ENCODE measurements at regions not wholly inside any gene's neighbourhood (a gene's known extent, or its start where the extent isn't known, plus 50 kb on each side); places are given as distances from the start of the nearest gene placed in this dataset.

DNA sequence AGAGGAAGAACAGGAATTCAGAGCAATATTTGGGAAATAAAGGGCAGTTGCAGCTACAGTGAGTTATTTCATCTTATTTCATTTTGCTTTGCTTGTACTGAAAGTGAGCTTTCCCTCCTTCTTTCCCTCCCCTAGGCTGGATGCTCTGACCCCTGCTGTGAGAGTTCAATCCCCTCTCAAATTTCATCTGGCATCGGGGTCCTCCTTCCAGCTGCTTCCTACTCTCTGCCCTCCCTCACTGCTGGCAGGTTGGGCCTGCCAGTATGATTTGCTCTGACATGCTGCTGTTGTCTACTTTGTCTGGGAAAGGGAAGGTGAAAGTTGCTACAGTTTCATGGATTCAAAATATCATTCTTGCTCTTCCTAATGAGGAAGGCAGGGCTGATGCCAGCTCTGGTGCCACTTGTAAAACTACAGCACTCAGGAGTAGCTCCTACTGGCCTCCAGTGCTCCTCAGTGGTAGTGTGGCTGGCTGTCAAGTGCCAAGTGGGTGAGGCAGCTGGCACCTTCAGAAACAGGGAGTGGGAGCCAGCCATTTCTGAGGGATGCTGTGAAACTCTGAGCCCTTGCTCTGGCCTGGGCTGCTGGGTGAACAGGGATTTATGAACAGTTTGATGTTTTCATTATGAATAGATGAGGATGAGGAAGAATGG lies 408.6 kb downstream of the HAPSTR1 start:
- Histone ChIP-seq H3K4me1 (no peaks in the 10 kb centered on the region), H3K4me3 (no peak overlapping the region), H3K36me3 (no peaks in the 10 kb centered on the region), H3K27ac (no peak overlapping the region), H3K27me3 (no peaks in the 10 kb centered on the region), H3K9me3 (no peaks in the 10 kb centered on the region)
- TF ChIP-seq, protein P1, sequence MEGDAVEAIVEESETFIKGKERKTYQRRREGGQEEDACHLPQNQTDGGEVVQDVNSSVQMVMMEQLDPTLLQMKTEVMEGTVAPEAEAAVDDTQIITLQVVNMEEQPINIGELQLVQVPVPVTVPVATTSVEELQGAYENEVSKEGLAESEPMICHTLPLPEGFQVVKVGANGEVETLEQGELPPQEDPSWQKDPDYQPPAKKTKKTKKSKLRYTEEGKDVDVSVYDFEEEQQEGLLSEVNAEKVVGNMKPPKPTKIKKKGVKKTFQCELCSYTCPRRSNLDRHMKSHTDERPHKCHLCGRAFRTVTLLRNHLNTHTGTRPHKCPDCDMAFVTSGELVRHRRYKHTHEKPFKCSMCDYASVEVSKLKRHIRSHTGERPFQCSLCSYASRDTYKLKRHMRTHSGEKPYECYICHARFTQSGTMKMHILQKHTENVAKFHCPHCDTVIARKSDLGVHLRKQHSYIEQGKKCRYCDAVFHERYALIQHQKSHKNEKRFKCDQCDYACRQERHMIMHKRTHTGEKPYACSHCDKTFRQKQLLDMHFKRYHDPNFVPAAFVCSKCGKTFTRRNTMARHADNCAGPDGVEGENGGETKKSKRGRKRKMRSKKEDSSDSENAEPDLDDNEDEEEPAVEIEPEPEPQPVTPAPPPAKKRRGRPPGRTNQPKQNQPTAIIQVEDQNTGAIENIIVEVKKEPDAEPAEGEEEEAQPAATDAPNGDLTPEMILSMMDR (IDR thresholded peaks at IDR 0.05): no peak
- no peak for TF ChIP-seq POLR2A (IDR thresholded peaks at IDR 0.05)
- DNase-seq: no peak
- intact Hi-C loops (cut with DNase I): no loop called here
- 10 to 14% methylated on average over 1 of the region's 1 CpG for WGBS, 2 donors

DNA sequence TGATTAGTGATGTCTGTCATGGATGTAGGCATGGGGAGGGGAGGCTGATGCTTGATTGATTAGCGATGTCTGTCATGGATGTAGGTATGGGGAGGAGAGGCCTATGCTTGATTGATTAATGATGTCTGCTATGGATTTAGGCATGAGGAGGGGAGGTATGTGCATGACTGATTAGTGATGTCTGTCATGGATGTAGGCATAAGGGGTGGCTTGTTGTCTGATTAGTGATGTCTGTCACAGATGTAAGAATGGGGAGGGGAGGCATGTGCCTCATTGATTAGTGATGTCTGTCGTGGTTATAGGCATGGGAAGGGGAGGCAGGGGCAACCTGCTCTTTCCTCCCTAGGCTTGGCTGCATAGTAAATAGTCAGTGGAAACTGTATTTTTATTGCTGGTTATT lies 409.4 kb downstream of the HAPSTR1 start:
- no peak for TF ChIP-seq POLR2A (IDR thresholded peaks at IDR 0.05)
- TF ChIP-seq, protein P1 (IDR thresholded peaks at IDR 0.05): no peak
- Histone ChIP-seq H3K4me3 (no peak overlapping the region), H3K27me3 (no peaks in the 10 kb centered on the region), H3K27ac (no peak overlapping the region), H3K36me3 (no peaks in the 10 kb centered on the region), H3K4me1 (no peaks in the 10 kb centered on the region), H3K9me3 (no peaks in the 10 kb centered on the region)
- intact Hi-C loops (cut with DNase I): no loop called here
- DNase-seq: no peak
- 47 to 83% methylated on average over 2 of the region's 2 CpGs for WGBS, 2 donors

DNA sequence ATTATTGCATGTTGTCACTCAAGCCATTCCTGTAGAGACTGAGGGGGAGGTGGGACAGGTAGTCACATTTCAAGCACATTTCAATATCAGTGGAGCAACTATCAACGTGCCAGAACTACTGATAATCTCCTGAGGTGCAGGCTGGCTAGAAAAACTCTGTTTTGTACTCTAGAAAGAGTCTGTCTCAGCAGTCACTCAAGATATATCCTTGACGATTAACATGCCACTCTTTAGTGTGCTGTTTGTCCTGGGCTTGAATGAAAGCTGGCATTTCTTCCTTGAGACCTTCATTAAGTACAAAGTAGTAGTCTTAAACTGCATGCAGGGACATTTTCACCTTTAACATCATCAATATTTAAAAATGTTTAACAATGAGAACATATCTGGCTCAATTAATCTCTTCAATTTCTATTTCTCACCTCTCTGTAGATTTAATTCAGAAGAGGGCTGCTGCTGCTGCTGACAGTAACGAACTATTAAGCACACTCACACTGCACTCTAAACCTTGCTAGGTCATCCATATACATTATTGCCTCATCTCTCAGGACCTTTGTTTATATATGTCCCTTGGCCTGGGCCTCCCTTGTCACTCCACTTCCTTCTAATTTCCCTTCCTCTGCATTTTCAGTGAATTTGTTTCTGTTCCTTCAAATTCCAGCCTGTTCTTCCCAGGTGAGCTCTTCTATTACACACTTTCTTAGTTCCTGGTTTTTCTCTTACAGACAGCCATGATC lies 412.0 kb downstream of the HAPSTR1 start:
- no peaks in the 10 kb centered on the region for H3K27me3 ChIP-seq
- H3K27ac ChIP-seq: no peak overlapping the region
- H3K4me1 ChIP-seq: no peaks in the 10 kb centered on the region
- H3K9me3 ChIP-seq: no peaks in the 10 kb centered on the region
- no peak for DNase-seq
- WGBS, 2 donors: 26 to 38% methylated on average over 3 of the region's 3 CpGs
- intact Hi-C loops (cut with DNase I): no loop called here
- no peak overlapping the region for H3K4me3 ChIP-seq
- TF ChIP-seq POLR2A (IDR thresholded peaks at IDR 0.05): no peak
- TF ChIP-seq, protein P1 (IDR thresholded peaks at IDR 0.05): no peak
- no peaks in the 10 kb centered on the region for H3K36me3 ChIP-seq

DNA sequence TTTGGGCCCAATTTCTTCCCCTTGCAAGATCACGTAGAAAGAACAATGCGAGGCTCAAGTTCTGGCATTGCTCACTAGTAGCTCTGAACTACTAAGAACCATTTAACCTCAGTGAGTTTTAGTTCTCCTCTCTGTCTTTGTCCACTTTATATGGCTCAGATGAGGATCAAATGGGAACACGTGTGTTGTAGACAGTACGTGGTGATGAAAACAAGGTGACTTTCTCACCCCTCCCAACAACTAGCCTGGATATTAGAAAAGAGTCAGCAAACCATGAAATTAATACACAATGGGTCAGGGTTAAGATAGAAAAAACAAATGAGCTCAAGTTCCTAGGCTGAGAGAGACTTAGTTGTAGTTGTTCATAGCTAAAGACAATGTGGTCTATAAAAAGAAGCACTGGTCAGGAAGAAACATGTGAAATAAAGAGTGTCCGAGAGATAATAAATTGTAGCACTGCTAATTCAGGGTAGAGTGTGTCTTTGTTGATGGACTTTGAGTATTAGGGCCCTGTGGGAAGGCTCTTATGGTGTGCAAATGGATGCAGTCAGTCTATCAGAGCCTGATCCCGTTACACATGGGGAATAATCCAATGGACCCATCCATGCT lies 417.0 kb downstream of the HAPSTR1 start:
- Histone ChIP-seq H3K27me3 (no peaks in the 10 kb centered on the region), H3K36me3 (no peaks in the 10 kb centered on the region), H3K27ac (no peak overlapping the region), H3K9me3 (peaks cover 0 to 5% (median 0%) of the 10 kb centered on the region in 3 donors), H3K4me1 (no peaks in the 10 kb centered on the region), H3K4me3 (no peak overlapping the region)
- 64 to 86% methylated on average over 6 of the region's 6 CpGs for WGBS, 2 donors
- intact Hi-C loops (cut with DNase I): no loop called here
- TF ChIP-seq POLR2A (IDR thresholded peaks at IDR 0.05): no peak
- TF ChIP-seq, protein P1 (IDR thresholded peaks at IDR 0.05): no peak
- DNase-seq: no peak

DNA sequence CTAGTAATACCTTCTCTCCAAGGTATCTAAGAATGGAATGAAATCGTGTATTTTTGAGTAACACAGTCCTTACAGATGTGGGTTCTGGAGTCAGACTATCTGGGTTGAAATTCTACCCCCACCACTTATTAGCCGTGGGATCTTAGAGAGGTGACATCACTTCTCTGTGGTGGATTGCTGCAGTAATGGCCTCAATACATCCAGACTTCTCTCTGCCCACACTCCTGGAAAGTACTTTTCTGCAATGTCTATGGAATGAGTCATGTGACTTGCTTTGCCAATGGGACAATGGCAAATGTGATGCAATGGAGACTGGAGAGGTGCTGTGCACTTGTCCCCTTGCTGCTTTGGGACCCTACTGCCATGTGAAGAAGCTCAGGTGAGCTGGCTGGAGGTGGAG lies 418.2 kb downstream of the HAPSTR1 start:
- WGBS, 2 donors: 40 to 50% methylated on average over 1 to 2 of the region's 2 CpGs
- H3K4me1 ChIP-seq: no peaks in the 10 kb centered on the region
- DNase-seq: no peak
- no peak overlapping the region for H3K4me3 ChIP-seq
- H3K9me3 ChIP-seq: peaks cover 0 to 5% (median 0%) of the 10 kb centered on the region in 3 donors
- TF ChIP-seq, protein P1 (IDR thresholded peaks at IDR 0.05): no peak
- no peak for TF ChIP-seq POLR2A (IDR thresholded peaks at IDR 0.05)
- intact Hi-C loops (cut with DNase I): no loop called here
- H3K27ac ChIP-seq: no peak overlapping the region
- no peaks in the 10 kb centered on the region for H3K36me3 ChIP-seq
- H3K27me3 ChIP-seq: no peaks in the 10 kb centered on the region
